ENCODE measurements at regions not wholly inside any gene's neighbourhood (a gene's known extent, or its start where the extent isn't known, plus 50 kb on each side); places are given as distances from the start of the nearest gene placed in this dataset.

DNA sequence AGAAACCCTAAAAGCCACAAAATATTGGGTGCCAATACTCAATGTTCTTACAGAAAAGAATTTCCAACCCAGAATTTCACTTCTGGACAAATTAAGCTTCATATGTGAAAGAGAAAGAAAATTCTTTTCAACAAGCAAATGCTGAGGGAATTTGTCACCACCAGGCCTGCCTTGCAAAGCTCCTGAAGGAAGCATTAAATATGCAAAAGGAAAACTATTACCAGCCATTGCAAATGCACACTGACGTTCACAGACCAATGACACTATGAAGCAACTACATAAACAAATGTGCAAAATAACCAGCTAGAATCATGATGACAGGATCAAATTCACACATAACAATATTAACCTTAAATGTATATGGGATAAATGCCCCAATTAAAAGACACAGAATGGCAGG lies 187.9 kb upstream of the BTBD3 start:
- H4K20me1 ChIP-seq (ENCODE audit: insufficient read depth, low read depth, low read length) = no peaks in the 10 kb centered on the region
- DNase-seq = no peak
- H3K4me1 ChIP-seq (ENCODE audit: low read length) = no peaks in the 10 kb centered on the region
- H3K9ac ChIP-seq (ENCODE audit: low read length) = no peak overlapping the region
- H3K9me3 ChIP-seq (ENCODE audit: low read length) = peaks cover 28% of the 10 kb centered on the region
- no peaks in the 10 kb centered on the region for H3K79me2 ChIP-seq (ENCODE audit: low read length)
- no peak overlapping the region for H3K4me3 ChIP-seq (ENCODE audit: low read length)
- H2AFZ ChIP-seq (ENCODE audit: low read length) = no peak overlapping the region
- H3K27ac ChIP-seq (ENCODE audit: low read length) = no peak overlapping the region
- H3K4me2 ChIP-seq (ENCODE audit: low read depth, low read length, poor library complexity, severe bottlenecking) = no peak overlapping the region
- H3K9me2 ChIP-seq (replicated peaks; ENCODE audit: insufficient read depth, low read length) = no peaks in the 10 kb centered on the region
- H3K27me3 ChIP-seq (ENCODE audit: low read length) = no peaks in the 10 kb centered on the region
- H3K36me3 ChIP-seq (ENCODE audit: insufficient read depth, low read length) = no peaks in the 10 kb centered on the region

DNA sequence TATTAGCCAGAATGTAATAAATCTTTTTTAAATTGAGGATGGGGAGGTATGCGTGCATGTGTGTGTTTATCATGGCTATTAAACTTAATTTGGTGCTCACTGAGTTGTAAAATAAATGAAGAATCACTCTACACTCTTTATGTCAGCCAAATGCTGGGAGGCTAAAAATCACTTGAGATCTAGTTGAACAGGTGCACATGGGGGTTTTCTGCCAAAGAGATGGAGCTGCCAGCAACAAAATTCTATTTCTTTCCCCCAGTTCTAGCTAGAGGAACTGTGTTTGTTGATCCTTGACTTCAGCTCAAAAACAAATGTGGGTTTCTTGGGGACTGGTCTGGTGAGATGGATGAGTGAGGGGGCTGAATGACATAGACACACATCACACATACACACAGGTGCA lies 183.3 kb upstream of the BTBD3 start:
- Histone ChIP-seq H3K27ac (ENCODE audit: low read length) (no peak overlapping the region), H3K9me2 (replicated peaks; ENCODE audit: insufficient read depth, low read length) (no peaks in the 10 kb centered on the region), H3K36me3 (ENCODE audit: insufficient read depth, low read length) (no peaks in the 10 kb centered on the region), H3K9me3 (ENCODE audit: low read length) (peaks cover 16% of the 10 kb centered on the region), H3K4me2 (ENCODE audit: low read depth, low read length, poor library complexity, severe bottlenecking) (no peak overlapping the region), H3K4me3 (ENCODE audit: low read length) (no peak overlapping the region), H3K79me2 (ENCODE audit: low read length) (no peaks in the 10 kb centered on the region), H3K27me3 (ENCODE audit: low read length) (no peaks in the 10 kb centered on the region), H3K4me1 (ENCODE audit: low read length) (no peaks in the 10 kb centered on the region), H4K20me1 (ENCODE audit: insufficient read depth, low read depth, low read length) (no peaks in the 10 kb centered on the region), H2AFZ (ENCODE audit: low read length) (no peak overlapping the region), H3K9ac (ENCODE audit: low read length) (no peak overlapping the region)
- DNase-seq = no peak

DNA sequence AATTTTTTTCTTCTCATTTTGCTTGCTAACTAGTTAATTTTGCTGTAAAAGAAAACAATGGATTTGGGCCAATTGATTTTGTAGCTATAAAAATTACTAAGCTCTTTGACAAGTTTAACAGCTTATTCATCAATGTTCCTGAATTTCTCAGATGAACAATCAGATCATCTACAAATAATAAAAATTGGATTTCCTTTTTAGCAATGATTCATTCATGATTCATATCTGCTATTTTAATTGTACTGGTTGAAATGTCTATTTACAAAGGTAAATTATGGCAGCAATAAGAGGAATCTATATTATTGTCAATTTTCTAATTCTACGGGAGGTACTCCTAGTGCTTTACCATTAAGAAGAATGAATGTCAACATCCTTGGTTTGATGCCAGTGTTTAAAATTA lies 178.8 kb upstream of the BTBD3 start:
- Histone ChIP-seq H3K27me3 (ENCODE audit: low read length) (no peaks in the 10 kb centered on the region), H3K9me2 (replicated peaks; ENCODE audit: insufficient read depth, low read length) (no peaks in the 10 kb centered on the region), H3K27ac (ENCODE audit: low read length) (no peak overlapping the region), H4K20me1 (ENCODE audit: insufficient read depth, low read depth, low read length) (no peaks in the 10 kb centered on the region), H3K36me3 (ENCODE audit: insufficient read depth, low read length) (no peaks in the 10 kb centered on the region), H3K4me1 (ENCODE audit: low read length) (no peaks in the 10 kb centered on the region), H3K9me3 (ENCODE audit: low read length) (peaks cover 27% of the 10 kb centered on the region), H3K4me3 (ENCODE audit: low read length) (no peak overlapping the region), H3K4me2 (ENCODE audit: low read depth, low read length, poor library complexity, severe bottlenecking) (no peak overlapping the region), H3K9ac (ENCODE audit: low read length) (no peak overlapping the region), H3K79me2 (ENCODE audit: low read length) (no peaks in the 10 kb centered on the region), H2AFZ (ENCODE audit: low read length) (no peak overlapping the region)
- no peak for DNase-seq

DNA sequence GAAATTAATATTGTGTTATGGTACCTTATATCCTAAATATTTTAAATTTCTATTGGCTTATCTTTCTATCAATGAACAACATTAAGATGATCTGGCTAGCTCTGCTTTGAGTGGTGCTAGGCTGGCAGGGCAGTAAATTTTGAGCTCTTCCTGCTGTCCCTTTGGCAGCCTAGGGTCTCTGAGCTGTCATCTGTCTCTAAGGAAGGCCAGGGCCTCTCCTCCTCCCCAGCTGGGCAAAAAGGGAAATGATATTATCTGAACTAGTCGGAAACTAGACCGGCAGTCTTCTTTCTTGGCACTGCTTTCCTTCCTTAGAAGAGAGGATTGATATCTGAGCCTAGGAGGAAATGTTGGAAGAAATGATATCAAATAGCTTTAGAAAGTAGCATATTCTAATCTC lies 176.7 kb upstream of the BTBD3 start:
- H2AFZ ChIP-seq (ENCODE audit: low read length) = no peak overlapping the region
- no peak overlapping the region for H3K27ac ChIP-seq (ENCODE audit: low read length)
- H3K4me2 ChIP-seq (ENCODE audit: low read depth, low read length, poor library complexity, severe bottlenecking) = no peak overlapping the region
- no peak overlapping the region for H3K4me3 ChIP-seq (ENCODE audit: low read length)
- H3K9me3 ChIP-seq (ENCODE audit: low read length) = peaks cover 30% of the 10 kb centered on the region
- H3K27me3 ChIP-seq (ENCODE audit: low read length) = no peaks in the 10 kb centered on the region
- H3K4me1 ChIP-seq (ENCODE audit: low read length) = no peaks in the 10 kb centered on the region
- H3K36me3 ChIP-seq (ENCODE audit: insufficient read depth, low read length) = no peaks in the 10 kb centered on the region
- H4K20me1 ChIP-seq (ENCODE audit: insufficient read depth, low read depth, low read length) = no peaks in the 10 kb centered on the region
- DNase-seq = no peak
- no peaks in the 10 kb centered on the region for H3K79me2 ChIP-seq (ENCODE audit: low read length)
- H3K9ac ChIP-seq (ENCODE audit: low read length) = no peak overlapping the region
- no peaks in the 10 kb centered on the region for H3K9me2 ChIP-seq (replicated peaks; ENCODE audit: insufficient read depth, low read length)

DNA sequence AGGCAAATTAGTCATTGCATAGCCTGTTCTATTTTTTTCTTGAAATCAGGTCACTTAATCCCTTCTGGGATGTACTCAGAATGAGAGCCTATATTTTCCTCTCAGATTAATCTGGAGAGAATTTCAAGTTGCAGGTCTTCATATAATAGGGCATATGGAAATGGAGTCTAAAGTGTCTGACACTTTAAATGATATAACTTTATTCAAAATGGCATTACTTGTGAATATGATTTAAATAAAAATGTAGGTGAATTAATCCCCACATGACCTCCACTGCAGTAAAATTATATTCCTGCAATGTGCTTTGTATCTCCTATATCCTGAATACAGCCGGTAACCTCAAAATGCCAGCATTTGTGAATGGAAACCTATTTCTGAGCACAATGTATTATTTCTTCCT lies 172.5 kb upstream of the BTBD3 start:
- Histone ChIP-seq H3K9me3 (ENCODE audit: low read length) (peaks cover 30% of the 10 kb centered on the region), H3K36me3 (ENCODE audit: insufficient read depth, low read length) (no peaks in the 10 kb centered on the region), H4K20me1 (ENCODE audit: insufficient read depth, low read depth, low read length) (no peaks in the 10 kb centered on the region), H3K27ac (ENCODE audit: low read length) (no peak overlapping the region), H2AFZ (ENCODE audit: low read length) (no peak overlapping the region), H3K9ac (ENCODE audit: low read length) (no peak overlapping the region), H3K9me2 (replicated peaks; ENCODE audit: insufficient read depth, low read length) (no peaks in the 10 kb centered on the region), H3K27me3 (ENCODE audit: low read length) (no peaks in the 10 kb centered on the region), H3K4me3 (ENCODE audit: low read length) (no peak overlapping the region), H3K79me2 (ENCODE audit: low read length) (no peaks in the 10 kb centered on the region), H3K4me1 (ENCODE audit: low read length) (no peaks in the 10 kb centered on the region), H3K4me2 (ENCODE audit: low read depth, low read length, poor library complexity, severe bottlenecking) (no peak overlapping the region)
- DNase-seq = no peak

DNA sequence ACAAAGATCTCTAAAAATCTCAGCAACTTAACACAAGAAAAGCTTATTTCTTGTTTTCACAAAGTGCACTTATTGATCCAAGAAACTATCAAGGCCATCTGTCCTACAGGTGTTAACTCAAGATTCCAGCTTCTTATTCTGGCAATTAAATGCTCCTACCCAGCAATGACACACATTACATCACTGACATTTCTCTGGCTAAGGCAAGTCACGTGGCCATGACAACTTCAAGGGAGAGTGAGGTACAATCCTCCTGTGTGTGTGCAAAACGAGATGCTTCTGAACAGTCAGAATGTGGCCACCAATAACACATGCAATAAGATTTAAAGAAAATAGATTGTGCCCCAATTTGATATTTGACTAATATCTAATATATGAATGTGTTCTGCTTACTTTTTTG lies 169.3 kb upstream of the BTBD3 start:
- H3K27ac ChIP-seq (ENCODE audit: low read length) = no peak overlapping the region
- H2AFZ ChIP-seq (ENCODE audit: low read length) = no peak overlapping the region
- H3K4me3 ChIP-seq (ENCODE audit: low read length) = no peak overlapping the region
- H3K9ac ChIP-seq (ENCODE audit: low read length) = no peak overlapping the region
- no peaks in the 10 kb centered on the region for H3K9me2 ChIP-seq (replicated peaks; ENCODE audit: insufficient read depth, low read length)
- no peaks in the 10 kb centered on the region for H3K4me1 ChIP-seq (ENCODE audit: low read length)
- no peak overlapping the region for H3K4me2 ChIP-seq (ENCODE audit: low read depth, low read length, poor library complexity, severe bottlenecking)
- peaks cover 33% of the 10 kb centered on the region for H3K9me3 ChIP-seq (ENCODE audit: low read length)
- DNase-seq = no peak
- no peaks in the 10 kb centered on the region for H3K79me2 ChIP-seq (ENCODE audit: low read length)
- no peaks in the 10 kb centered on the region for H4K20me1 ChIP-seq (ENCODE audit: insufficient read depth, low read depth, low read length)
- no peaks in the 10 kb centered on the region for H3K27me3 ChIP-seq (ENCODE audit: low read length)
- H3K36me3 ChIP-seq (ENCODE audit: insufficient read depth, low read length) = no peaks in the 10 kb centered on the region

DNA sequence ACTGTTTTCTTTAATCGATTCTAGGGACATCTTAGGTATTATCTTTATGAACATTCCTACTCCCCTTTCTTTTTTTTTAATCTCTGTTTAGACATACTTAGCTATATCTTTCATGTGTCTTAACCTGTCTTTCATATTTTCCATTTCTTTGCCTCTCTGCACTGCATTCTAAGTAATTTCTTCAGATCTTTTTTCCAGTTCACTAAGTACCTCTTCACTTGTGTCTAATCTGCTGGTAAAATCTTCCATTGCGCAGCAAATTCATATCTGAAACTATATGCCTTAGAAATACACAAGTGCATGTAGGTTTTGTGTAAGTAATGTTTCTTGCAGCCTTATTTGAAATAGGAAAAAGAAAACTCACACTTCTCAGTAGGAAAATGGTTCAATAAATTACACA lies 165.4 kb upstream of the BTBD3 start:
- no peak overlapping the region for H2AFZ ChIP-seq (ENCODE audit: low read length)
- no peaks in the 10 kb centered on the region for H3K79me2 ChIP-seq (ENCODE audit: low read length)
- H3K9ac ChIP-seq (ENCODE audit: low read length) = no peak overlapping the region
- no peak for DNase-seq
- no peaks in the 10 kb centered on the region for H3K4me1 ChIP-seq (ENCODE audit: low read length)
- H3K4me2 ChIP-seq (ENCODE audit: low read depth, low read length, poor library complexity, severe bottlenecking) = no peak overlapping the region
- H3K27ac ChIP-seq (ENCODE audit: low read length) = no peak overlapping the region
- no peaks in the 10 kb centered on the region for H4K20me1 ChIP-seq (ENCODE audit: insufficient read depth, low read depth, low read length)
- no peaks in the 10 kb centered on the region for H3K36me3 ChIP-seq (ENCODE audit: insufficient read depth, low read length)
- no peaks in the 10 kb centered on the region for H3K27me3 ChIP-seq (ENCODE audit: low read length)
- peaks cover 24% of the 10 kb centered on the region for H3K9me3 ChIP-seq (ENCODE audit: low read length)
- no peaks in the 10 kb centered on the region for H3K9me2 ChIP-seq (replicated peaks; ENCODE audit: insufficient read depth, low read length)
- no peak overlapping the region for H3K4me3 ChIP-seq (ENCODE audit: low read length)

DNA sequence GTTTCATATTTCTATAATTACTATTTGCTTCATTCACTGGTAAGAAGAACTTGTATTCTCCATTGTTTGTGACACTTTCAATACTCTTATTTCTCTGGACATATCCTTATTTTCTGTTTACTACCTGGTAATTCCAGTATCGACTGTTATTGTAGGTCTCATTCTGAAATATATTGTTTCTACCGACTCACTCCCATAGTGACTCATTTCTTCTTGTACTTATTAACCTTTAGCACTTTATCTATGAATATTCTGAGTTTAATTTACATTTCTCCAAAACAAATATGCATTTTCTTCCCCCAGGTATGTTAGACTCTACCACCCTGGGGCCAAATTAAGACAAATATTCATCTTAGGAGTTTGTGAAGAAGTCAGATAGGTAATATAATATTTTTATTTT lies 164.5 kb upstream of the BTBD3 start:
- Histone ChIP-seq H3K4me3 (ENCODE audit: low read length) (no peak overlapping the region), H3K4me2 (ENCODE audit: low read depth, low read length, poor library complexity, severe bottlenecking) (no peak overlapping the region), H2AFZ (ENCODE audit: low read length) (no peak overlapping the region), H3K27ac (ENCODE audit: low read length) (no peak overlapping the region), H3K9me3 (ENCODE audit: low read length) (peaks cover 24% of the 10 kb centered on the region), H3K27me3 (ENCODE audit: low read length) (no peaks in the 10 kb centered on the region), H3K9me2 (replicated peaks; ENCODE audit: insufficient read depth, low read length) (no peaks in the 10 kb centered on the region), H3K9ac (ENCODE audit: low read length) (no peak overlapping the region), H3K36me3 (ENCODE audit: insufficient read depth, low read length) (no peaks in the 10 kb centered on the region), H3K79me2 (ENCODE audit: low read length) (no peaks in the 10 kb centered on the region), H3K4me1 (ENCODE audit: low read length) (no peaks in the 10 kb centered on the region), H4K20me1 (ENCODE audit: insufficient read depth, low read depth, low read length) (no peaks in the 10 kb centered on the region)
- no peak for DNase-seq

DNA sequence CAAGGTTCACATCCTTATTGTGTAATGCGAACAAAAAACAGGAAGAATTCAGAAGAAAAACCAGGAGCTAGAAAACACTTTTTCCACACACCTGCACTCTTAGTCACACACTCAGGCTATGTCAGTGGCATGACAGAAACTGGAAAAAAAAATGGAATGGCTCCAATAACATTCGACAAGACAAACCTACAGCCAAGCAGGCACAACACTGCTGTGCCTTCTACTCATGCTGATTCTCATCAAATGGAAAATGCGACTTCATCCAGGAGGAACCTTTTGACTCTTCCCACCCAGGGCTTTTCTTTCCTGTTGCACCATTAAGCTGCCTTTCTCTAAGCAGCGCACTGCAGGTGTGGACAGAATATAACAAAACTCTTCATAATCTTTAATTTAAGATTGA lies 163.2 kb upstream of the BTBD3 start:
- H3K79me2 ChIP-seq (ENCODE audit: low read length) = no peaks in the 10 kb centered on the region
- no peaks in the 10 kb centered on the region for H3K9me2 ChIP-seq (replicated peaks; ENCODE audit: insufficient read depth, low read length)
- H2AFZ ChIP-seq (ENCODE audit: low read length) = no peak overlapping the region
- no peaks in the 10 kb centered on the region for H3K36me3 ChIP-seq (ENCODE audit: insufficient read depth, low read length)
- DNase-seq = no peak
- no peaks in the 10 kb centered on the region for H3K27me3 ChIP-seq (ENCODE audit: low read length)
- H4K20me1 ChIP-seq (ENCODE audit: insufficient read depth, low read depth, low read length) = no peaks in the 10 kb centered on the region
- no peaks in the 10 kb centered on the region for H3K4me1 ChIP-seq (ENCODE audit: low read length)
- H3K27ac ChIP-seq (ENCODE audit: low read length) = no peak overlapping the region
- peaks cover 24% of the 10 kb centered on the region for H3K9me3 ChIP-seq (ENCODE audit: low read length)
- H3K4me2 ChIP-seq (ENCODE audit: low read depth, low read length, poor library complexity, severe bottlenecking) = no peak overlapping the region
- H3K9ac ChIP-seq (ENCODE audit: low read length) = no peak overlapping the region
- H3K4me3 ChIP-seq (ENCODE audit: low read length) = no peak overlapping the region
